ENCODE measurements at regions not wholly inside any gene's neighbourhood (a gene's known extent, or its start where the extent isn't known, plus 50 kb on each side); places are given as distances from the start of the nearest gene placed in this dataset.

DNA sequence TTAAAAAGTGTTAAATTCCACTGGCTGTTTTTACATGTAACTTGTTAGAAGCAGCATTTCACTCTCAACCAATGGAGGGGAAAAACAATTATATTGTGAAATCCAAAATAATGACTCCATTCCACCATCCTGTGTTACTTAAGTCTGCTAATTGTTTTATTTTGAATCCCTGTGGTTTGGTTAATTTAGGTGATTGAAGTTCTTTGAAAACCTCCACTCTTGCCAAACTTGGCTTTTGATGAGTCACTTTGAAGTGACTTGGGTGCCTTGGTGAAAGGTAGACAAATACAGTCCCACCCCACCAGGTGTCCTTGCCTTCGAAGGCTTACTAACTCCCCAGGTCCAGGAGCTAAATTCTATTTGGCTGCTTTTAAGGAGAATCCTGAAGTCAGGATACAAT lies 1303.8 kb upstream of the NRXN1 start:
- H3K4me1 ChIP-seq (ENCODE audit: control insufficient read depth, insufficient read depth, low read length), result no peaks in the 10 kb centered on the region
- H3K9me3 ChIP-seq (replicated peaks; ENCODE audit: control insufficient read depth, low read depth, low read length), result no peaks in the 10 kb centered on the region
- no peak for DNase-seq
- H3K4me3 ChIP-seq (ENCODE audit: low read length), result no peak overlapping the region
- no peak overlapping the region for H3K27ac ChIP-seq (ENCODE audit: low read length)
- H3K27me3 ChIP-seq (ENCODE audit: control insufficient read depth, insufficient read depth, low read length), result no peaks in the 10 kb centered on the region
- H3K36me3 ChIP-seq (ENCODE audit: control insufficient read depth, insufficient read depth, low read length), result no peaks in the 10 kb centered on the region
- no CpG with 5 or more reads among the region's 1 CpG for whole genome bisulfite sequencing (ENCODE audit: insufficient coverage)

DNA sequence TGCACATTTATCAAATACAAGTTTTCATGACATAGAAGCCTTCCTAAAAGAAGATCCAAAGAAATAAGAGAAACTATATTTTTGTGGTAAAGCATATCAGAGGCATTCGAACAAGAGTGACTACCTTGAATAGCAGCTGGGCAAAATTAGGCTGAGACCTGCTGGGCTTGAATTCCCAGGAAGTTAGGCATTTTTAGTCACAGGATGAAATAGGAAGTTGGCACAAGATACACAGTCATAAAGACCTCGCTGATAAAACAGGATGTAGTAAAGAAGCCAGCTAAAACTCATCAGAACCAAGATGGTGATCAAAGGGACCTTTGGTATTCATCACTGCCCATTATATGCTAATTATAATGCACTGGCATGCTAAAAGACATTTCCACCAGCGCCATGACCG lies 1302.3 kb upstream of the NRXN1 start:
- Histone ChIP-seq H3K9me3 (replicated peaks; ENCODE audit: control insufficient read depth, low read depth, low read length) (no peaks in the 10 kb centered on the region), H3K4me3 (ENCODE audit: low read length) (no peak overlapping the region), H3K36me3 (ENCODE audit: control insufficient read depth, insufficient read depth, low read length) (no peaks in the 10 kb centered on the region), H3K27me3 (ENCODE audit: control insufficient read depth, insufficient read depth, low read length) (no peaks in the 10 kb centered on the region), H3K27ac (ENCODE audit: low read length) (no peak overlapping the region), H3K4me1 (ENCODE audit: control insufficient read depth, insufficient read depth, low read length) (no peaks in the 10 kb centered on the region)
- DNase-seq, result no peak
- 100% methylated on average over 2 of the region's 4 CpGs for WGBS (ENCODE audit: insufficient coverage)

DNA sequence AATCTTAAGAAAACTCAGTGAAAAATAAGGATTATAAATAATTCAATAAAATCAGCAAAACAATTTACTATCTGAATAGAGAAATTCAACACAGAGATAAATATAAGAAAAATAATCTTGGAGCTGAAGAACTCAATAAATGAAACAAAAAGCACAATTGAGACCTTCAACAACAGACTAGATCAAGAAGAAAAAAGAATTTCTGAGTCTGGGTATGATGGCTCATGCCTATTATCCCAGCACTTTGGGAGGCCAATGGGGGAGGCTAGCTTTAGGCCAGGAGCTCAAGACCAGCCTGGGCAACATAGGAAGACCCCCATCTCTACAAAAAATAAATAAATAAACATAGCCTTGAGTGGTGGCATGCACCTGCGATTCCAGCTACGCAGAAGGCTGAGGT lies 1295.7 kb upstream of the NRXN1 start:
- DNase-seq, result no peak
- Histone ChIP-seq H3K36me3 (ENCODE audit: control insufficient read depth, insufficient read depth, low read length) (no peaks in the 10 kb centered on the region), H3K4me3 (ENCODE audit: low read length) (no peak overlapping the region), H3K4me1 (ENCODE audit: control insufficient read depth, insufficient read depth, low read length) (no peaks in the 10 kb centered on the region), H3K9me3 (replicated peaks; ENCODE audit: control insufficient read depth, low read depth, low read length) (peaks cover 14% of the 10 kb centered on the region), H3K27me3 (ENCODE audit: control insufficient read depth, insufficient read depth, low read length) (no peaks in the 10 kb centered on the region), H3K27ac (ENCODE audit: low read length) (no peak overlapping the region)
- WGBS (ENCODE audit: insufficient coverage), result no CpG with 5 or more reads among the region's 2 CpGs

DNA sequence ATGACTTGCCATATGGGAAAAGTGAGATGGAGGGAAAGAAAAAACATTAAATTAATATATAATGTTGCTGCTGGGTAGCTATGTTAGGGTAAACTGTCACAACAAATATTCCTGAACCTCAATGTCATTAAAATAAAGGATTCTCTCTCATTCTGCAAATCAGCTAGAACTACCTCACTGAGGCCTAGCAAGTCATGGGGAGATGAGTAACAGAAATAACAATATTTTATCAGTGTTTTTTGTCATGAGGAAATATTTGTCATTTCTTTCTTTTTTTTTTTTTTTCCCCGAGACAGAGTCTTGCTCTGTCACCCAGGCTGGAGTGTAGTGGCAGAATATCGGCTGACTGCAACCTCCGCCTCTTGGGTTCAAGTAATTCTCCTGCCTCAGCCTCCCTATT lies 1282.3 kb upstream of the NRXN1 start:
- WGBS (ENCODE audit: insufficient coverage), result no CpG with 5 or more reads among the region's 3 CpGs

DNA sequence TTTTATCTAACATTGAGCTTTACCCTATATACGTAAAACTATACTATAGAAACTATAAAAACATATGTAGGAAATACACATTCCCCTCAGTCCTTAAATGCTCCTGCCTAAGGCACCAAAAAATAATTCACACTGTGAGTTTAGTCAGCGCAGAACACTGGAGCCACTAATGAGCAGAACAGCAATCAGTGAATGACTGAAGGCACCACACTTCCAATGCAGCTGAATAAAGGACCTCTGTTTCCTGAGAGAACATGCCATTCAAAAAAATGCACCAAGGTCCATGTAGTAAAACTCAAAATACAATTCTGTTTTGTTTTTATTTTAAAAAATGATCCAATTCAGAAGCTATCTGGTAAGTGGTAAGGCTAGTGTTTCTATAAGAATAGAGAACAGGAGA lies 1280.6 kb upstream of the NRXN1 start:
- Histone ChIP-seq H3K4me3 (ENCODE audit: low read length) (no peak overlapping the region), H3K36me3 (ENCODE audit: control insufficient read depth, insufficient read depth, low read length) (no peaks in the 10 kb centered on the region), H3K4me1 (ENCODE audit: control insufficient read depth, insufficient read depth, low read length) (no peaks in the 10 kb centered on the region), H3K27me3 (ENCODE audit: control insufficient read depth, insufficient read depth, low read length) (no peaks in the 10 kb centered on the region), H3K9me3 (replicated peaks; ENCODE audit: control insufficient read depth, low read depth, low read length) (no peaks in the 10 kb centered on the region), H3K27ac (ENCODE audit: low read length) (no peak overlapping the region)
- DNase-seq, result no peak
- no CpG with 5 or more reads among the region's 2 CpGs for WGBS (ENCODE audit: insufficient coverage)

More for the DNA sequence above, 1282.3 kb upstream of the NRXN1 start:
- Histone ChIP-seq H3K4me1 (ENCODE audit: control insufficient read depth, insufficient read depth, low read length) (no peaks in the 10 kb centered on the region), H3K27ac (ENCODE audit: low read length) (no peak overlapping the region), H3K27me3 (ENCODE audit: control insufficient read depth, insufficient read depth, low read length) (no peaks in the 10 kb centered on the region), H3K4me3 (ENCODE audit: low read length) (no peak overlapping the region), H3K36me3 (ENCODE audit: control insufficient read depth, insufficient read depth, low read length) (no peaks in the 10 kb centered on the region), H3K9me3 (replicated peaks; ENCODE audit: control insufficient read depth, low read depth, low read length) (no peaks in the 10 kb centered on the region)
- no peak for DNase-seq

DNA sequence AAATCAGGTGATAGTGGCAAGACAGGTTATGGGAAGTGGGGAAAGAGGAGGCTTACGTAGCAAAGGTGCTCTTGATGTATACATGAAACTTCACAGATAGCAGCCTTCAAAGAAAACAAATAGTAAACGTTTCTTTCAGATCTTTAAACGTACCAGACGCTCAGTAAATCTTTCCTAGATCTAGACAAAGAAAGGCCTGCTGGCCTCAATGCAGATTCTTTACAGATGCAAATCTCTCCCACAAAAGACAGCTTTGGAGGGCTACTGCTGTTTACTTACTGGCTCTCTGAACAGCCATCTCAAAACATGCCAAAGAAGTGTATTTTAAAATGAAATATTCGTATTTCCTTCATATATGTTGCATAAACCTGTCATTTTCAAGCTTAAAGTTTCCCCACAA lies 1279.9 kb upstream of the NRXN1 start:
- Histone ChIP-seq H3K9me3 (replicated peaks; ENCODE audit: control insufficient read depth, low read depth, low read length) (no peaks in the 10 kb centered on the region), H3K27ac (ENCODE audit: low read length) (no peak overlapping the region), H3K4me3 (ENCODE audit: low read length) (no peak overlapping the region), H3K4me1 (ENCODE audit: control insufficient read depth, insufficient read depth, low read length) (no peaks in the 10 kb centered on the region), H3K36me3 (ENCODE audit: control insufficient read depth, insufficient read depth, low read length) (no peaks in the 10 kb centered on the region), H3K27me3 (ENCODE audit: control insufficient read depth, insufficient read depth, low read length) (no peaks in the 10 kb centered on the region)
- WGBS (ENCODE audit: insufficient coverage), result 51% methylated on average over 3 of the region's 5 CpGs
- no peak for DNase-seq

DNA sequence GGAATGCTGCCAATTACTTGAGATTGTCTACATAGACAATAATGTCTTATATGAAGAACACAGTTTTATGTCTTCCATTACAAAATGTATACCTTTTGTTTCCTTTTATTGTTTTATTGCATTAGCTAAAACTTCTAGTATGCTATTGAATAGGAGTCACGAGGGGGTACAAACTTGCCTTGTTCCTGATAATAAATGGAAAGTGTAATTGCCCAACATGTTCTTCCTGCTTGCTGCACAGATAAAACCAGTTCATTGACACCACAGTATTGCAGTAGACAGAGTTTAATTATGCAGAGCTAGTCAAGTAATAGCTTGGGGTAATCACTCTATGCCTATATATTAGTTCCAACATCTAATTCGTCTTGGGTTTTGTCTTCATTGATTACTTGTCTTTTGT lies 1276.2 kb upstream of the NRXN1 start:
- Histone ChIP-seq H3K4me3 (ENCODE audit: low read length) (no peak overlapping the region), H3K27ac (ENCODE audit: low read length) (no peak overlapping the region), H3K27me3 (ENCODE audit: control insufficient read depth, insufficient read depth, low read length) (no peaks in the 10 kb centered on the region), H3K36me3 (ENCODE audit: control insufficient read depth, insufficient read depth, low read length) (no peaks in the 10 kb centered on the region), H3K9me3 (replicated peaks; ENCODE audit: control insufficient read depth, low read depth, low read length) (peaks cover 7% of the 10 kb centered on the region), H3K4me1 (ENCODE audit: control insufficient read depth, insufficient read depth, low read length) (no peaks in the 10 kb centered on the region)
- no CpG with 5 or more reads among the region's 2 CpGs for WGBS (ENCODE audit: insufficient coverage)
- DNase-seq, result no peak

DNA sequence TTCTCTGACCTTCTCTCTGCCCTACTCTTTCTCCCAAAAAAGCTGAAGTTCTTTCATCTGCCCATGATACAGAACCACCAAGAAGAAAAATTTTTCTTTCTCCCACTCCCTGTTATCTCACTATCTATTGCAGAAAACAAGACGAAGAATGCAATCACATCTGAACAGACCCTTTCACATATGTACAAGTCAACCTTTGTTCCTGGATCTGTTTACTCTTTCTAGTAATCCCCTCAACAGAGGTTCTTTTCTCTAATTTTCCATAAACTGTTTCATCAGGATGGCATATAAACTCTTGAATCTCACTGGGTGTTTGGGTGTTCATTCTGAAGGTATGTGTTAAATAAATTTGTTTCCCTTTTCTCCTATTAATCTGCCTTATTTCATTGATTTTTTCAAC lies 1262.7 kb upstream of the NRXN1 start:
- whole genome bisulfite sequencing (ENCODE audit: insufficient coverage), result 80% methylated on average over 1 of the region's 1 CpG
- H3K36me3 ChIP-seq (ENCODE audit: control insufficient read depth, insufficient read depth, low read length), result no peaks in the 10 kb centered on the region
- no peaks in the 10 kb centered on the region for H3K27me3 ChIP-seq (ENCODE audit: control insufficient read depth, insufficient read depth, low read length)
- H3K27ac ChIP-seq (ENCODE audit: low read length), result no peak overlapping the region
- no peak overlapping the region for H3K4me3 ChIP-seq (ENCODE audit: low read length)
- no peak for DNase-seq
- no peaks in the 10 kb centered on the region for H3K4me1 ChIP-seq (ENCODE audit: control insufficient read depth, insufficient read depth, low read length)
- H3K9me3 ChIP-seq (replicated peaks; ENCODE audit: control insufficient read depth, low read depth, low read length), result peaks cover 6% of the 10 kb centered on the region

DNA sequence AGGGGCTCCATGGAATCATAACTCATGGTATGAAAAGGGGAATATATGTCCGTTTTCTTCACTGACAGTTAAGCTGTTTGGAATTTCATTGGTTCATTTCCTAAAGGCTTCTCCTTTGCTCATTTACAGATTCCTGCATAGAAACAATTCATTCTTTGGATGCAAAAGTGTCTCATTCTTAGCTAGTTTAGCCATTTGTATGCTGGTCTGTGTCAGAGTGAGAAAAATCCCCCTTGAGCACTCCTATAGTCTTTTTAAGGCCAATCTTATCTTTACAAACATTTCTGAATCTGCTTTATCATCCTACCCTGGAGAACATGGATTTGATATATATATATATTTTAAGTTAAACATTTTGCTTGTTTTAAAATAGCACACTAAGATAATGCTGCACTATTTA lies 1260.9 kb upstream of the NRXN1 start:
- no peaks in the 10 kb centered on the region for H3K36me3 ChIP-seq (ENCODE audit: control insufficient read depth, insufficient read depth, low read length)
- no peak overlapping the region for H3K27ac ChIP-seq (ENCODE audit: low read length)
- WGBS (ENCODE audit: insufficient coverage), result no CpG with 5 or more reads among the region's 1 CpG
- H3K4me3 ChIP-seq (ENCODE audit: low read length), result no peak overlapping the region
- no peaks in the 10 kb centered on the region for H3K27me3 ChIP-seq (ENCODE audit: control insufficient read depth, insufficient read depth, low read length)
- no peaks in the 10 kb centered on the region for H3K4me1 ChIP-seq (ENCODE audit: control insufficient read depth, insufficient read depth, low read length)
- no peaks in the 10 kb centered on the region for H3K9me3 ChIP-seq (replicated peaks; ENCODE audit: control insufficient read depth, low read depth, low read length)
- DNase-seq, result no peak

DNA sequence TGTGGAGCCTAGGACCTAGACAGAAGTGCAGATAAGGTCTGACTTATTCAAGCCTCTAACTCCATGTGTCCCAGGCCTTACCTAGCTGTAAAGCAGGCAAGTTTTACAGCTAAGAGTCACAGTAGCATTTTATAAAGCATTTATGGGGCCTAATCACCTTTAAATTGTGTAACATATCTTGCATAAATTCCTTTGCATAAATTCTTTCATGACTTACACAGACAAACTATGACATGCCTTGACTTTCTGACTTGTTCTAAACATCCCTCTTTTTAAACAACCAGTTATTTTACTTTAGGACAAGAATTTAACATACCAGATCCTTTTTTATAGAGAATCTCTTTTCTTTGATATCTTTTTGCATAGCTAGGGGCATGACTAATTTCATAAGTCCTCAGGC lies 1257.8 kb upstream of the NRXN1 start:
- no peak for DNase-seq
- Histone ChIP-seq H3K4me1 (ENCODE audit: control insufficient read depth, insufficient read depth, low read length) (no peaks in the 10 kb centered on the region), H3K27ac (ENCODE audit: low read length) (no peak overlapping the region), H3K36me3 (ENCODE audit: control insufficient read depth, insufficient read depth, low read length) (no peaks in the 10 kb centered on the region), H3K27me3 (ENCODE audit: control insufficient read depth, insufficient read depth, low read length) (no peaks in the 10 kb centered on the region), H3K9me3 (replicated peaks; ENCODE audit: control insufficient read depth, low read depth, low read length) (no peaks in the 10 kb centered on the region), H3K4me3 (ENCODE audit: low read length) (no peak overlapping the region)

DNA sequence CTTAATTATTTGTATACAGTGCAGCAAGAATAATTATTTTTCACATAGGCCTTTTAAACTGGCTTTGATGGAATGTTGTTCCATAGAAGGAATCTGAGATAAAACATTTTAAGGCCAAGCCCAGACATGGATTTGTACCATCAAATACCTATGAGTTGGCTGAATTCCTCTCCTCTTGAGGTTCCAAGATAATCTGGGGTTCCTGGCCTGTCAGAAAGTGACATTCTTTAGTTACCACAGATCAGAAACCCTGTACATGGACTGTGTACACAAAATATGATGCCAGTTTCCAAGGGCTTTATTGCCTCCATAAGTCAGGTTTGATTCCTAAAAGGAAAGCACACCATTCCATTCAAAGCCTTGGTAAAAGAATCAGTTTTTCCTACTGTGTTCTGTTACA lies 1256.7 kb upstream of the NRXN1 start:
- Histone ChIP-seq H3K4me3 (ENCODE audit: low read length) (no peak overlapping the region), H3K9me3 (replicated peaks; ENCODE audit: control insufficient read depth, low read depth, low read length) (no peaks in the 10 kb centered on the region), H3K27me3 (ENCODE audit: control insufficient read depth, insufficient read depth, low read length) (no peaks in the 10 kb centered on the region), H3K4me1 (ENCODE audit: control insufficient read depth, insufficient read depth, low read length) (no peaks in the 10 kb centered on the region), H3K36me3 (ENCODE audit: control insufficient read depth, insufficient read depth, low read length) (no peaks in the 10 kb centered on the region), H3K27ac (ENCODE audit: low read length) (no peak overlapping the region)
- no peak for DNase-seq

Measured in muscle of leg (tissue), 3 donors.